ENCODE measurements at regions not wholly inside any gene's neighbourhood (a gene's known extent, or its start where the extent isn't known, plus 50 kb on each side); places are given as distances from the start of the nearest gene placed in this dataset.

DNA sequence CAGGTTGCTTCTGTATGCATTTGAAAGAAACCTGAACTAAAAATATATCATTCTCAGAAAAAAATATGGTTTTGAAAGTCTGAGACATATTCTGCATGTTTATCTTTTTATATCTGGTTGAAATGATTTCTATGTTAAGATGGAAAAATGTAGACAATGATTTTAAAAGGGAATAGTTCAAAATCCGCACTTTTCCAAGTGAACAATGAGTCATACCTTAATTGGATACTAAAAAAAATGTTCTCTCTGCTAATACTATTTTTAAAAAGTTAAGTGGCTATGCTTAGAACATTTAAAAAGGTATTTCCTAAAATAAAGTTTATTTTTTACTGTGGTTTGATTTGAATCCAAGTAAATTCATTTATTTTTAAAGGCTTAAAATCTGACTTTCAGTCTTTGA lies 801.4 kb downstream of the SLITRK6 start:
- TF ChIP-seq POLR2A (IDR thresholded peaks at IDR 0.05; ENCODE audit: low read length) = no peak
- TF ChIP-seq GATA1 (IDR thresholded peaks at IDR 0.05; ENCODE audit: low read depth, low read length) = no peak

Data from erythroblast (primary cell).